Kidney epithelial cell (primary cell): ENCODE measurements at regions not wholly inside any gene's neighbourhood (a gene's known extent, or its start where the extent isn't known, plus 50 kb on each side); places are given as distances from the start of the nearest gene placed in this dataset.
A peak's percentile ranks its signal among the peaks of the same experiment; 100 is the strongest.

Source experiments
- DNase-seq: peaks from one replicate; pipeline ENCODE4 v3.0.0-alpha.2; 2010; ENCODE audit warnings: low read depth
- H3K27me3 ChIP-seq: 2 replicates; pipeline ENCODE4 v1.6.0; 2011; ENCODE audit warnings: low read length; ENCODE audit not compliant: control insufficient read depth, insufficient read depth
- H3K36me3 ChIP-seq: 2 replicates; pipeline ENCODE4 v1.5.1; 2011; ENCODE audit warnings: low read length; ENCODE audit not compliant: control insufficient read depth, insufficient read depth
- H3K4me3 ChIP-seq: 2 replicates; pipeline ENCODE4 v1.5.1; 2011; ENCODE audit warnings: low read depth, mild to moderate bottlenecking, control low read depth, low read length
- TF ChIP-seq, protein P1 (sequence below): IDR thresholded peaks from 2 replicates; pipeline ENCODE4 v1.5.1; 2011; ENCODE audit warnings: mild to moderate bottlenecking, moderate library complexity, low read length, control low read depth, inconsistent platforms; ENCODE audit not compliant: insufficient read depth, poor library complexity, severe bottlenecking

DNA sequence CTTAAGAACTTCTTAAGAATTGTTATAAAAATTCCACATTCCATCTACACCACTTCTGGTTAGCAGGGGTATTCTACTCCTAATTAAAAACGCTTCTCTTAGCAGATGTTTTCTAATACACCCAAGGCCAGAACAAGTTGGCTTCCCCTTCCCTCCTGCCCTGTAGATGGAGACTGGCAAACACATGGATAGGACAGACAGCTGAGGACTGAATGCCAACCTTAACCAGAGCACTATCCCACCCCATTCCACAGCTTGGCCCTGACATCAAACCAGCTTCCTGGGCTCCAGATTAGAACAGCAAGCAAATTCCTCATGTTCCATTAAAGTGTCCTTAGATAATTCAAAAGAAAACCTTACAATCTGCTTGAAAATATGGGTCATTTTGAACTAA lies 56.6 kb upstream of the IL6 start:
- H3K36me3 ChIP-seq: no peaks in the 10 kb centered on the region
- no peaks in the 10 kb centered on the region for H3K27me3 ChIP-seq
- H3K4me3 ChIP-seq: no peak overlapping the region
- no peak for DNase-seq
- TF ChIP-seq, protein P1, sequence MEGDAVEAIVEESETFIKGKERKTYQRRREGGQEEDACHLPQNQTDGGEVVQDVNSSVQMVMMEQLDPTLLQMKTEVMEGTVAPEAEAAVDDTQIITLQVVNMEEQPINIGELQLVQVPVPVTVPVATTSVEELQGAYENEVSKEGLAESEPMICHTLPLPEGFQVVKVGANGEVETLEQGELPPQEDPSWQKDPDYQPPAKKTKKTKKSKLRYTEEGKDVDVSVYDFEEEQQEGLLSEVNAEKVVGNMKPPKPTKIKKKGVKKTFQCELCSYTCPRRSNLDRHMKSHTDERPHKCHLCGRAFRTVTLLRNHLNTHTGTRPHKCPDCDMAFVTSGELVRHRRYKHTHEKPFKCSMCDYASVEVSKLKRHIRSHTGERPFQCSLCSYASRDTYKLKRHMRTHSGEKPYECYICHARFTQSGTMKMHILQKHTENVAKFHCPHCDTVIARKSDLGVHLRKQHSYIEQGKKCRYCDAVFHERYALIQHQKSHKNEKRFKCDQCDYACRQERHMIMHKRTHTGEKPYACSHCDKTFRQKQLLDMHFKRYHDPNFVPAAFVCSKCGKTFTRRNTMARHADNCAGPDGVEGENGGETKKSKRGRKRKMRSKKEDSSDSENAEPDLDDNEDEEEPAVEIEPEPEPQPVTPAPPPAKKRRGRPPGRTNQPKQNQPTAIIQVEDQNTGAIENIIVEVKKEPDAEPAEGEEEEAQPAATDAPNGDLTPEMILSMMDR: no peak

DNA sequence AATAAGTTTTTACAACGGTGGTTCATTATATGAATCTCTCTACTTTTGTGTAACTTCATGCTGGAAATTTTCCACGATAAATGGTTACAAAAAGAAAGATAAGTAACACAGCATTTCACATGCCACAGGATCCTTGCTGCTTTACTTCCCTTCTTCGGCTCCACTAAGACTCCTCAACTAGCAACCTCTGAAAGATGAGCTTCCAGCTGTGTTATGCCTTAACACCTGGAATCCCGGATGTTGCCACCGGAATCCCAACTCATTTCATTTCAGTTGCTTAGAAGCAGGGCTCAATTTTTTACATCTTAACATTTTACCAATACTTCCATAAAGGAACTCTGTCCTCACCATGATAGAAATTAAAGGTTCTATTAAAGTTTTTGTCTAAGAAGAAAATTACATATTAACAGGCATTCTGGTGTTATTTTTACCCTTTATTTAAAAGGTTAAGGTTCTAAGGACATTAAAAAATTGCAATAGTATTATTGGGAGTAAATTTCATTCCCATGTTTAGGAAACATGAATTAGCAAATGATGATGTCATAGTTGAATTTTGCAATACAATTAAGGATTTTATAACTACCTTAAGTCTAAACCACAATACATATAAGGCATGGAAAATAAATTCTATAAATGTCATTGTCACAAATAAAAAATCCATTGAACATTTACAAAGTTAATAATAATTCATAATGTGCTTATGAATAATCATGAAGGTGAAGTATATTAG lies 57.1 kb upstream of the IL6 start:
- H3K27me3 ChIP-seq: no peaks in the 10 kb centered on the region
- H3K36me3 ChIP-seq: no peaks in the 10 kb centered on the region
- no peak overlapping the region for H3K4me3 ChIP-seq
- no peak for DNase-seq
- TF ChIP-seq, protein P1: no peak

DNA sequence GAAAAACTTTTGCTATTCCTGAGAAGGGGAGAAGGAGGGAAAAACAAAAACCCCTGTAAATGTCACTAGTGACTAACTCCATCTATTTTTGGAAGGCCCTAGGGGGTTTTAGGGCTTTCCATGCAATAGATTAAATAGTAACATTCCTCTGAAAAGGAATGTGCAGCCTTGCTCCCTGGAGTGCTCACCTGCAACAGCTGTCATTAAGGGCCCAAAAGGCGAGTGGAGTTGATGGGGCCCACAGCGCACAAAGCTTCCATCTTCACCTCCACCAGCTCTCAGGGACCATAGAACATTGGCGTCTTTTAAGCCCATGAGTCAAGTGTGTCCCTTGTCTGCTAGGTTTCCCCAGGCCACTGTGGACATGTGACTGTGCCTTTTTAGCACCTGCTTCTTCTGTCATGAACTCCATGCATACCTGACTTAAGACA lies 58.0 kb upstream of the IL6 start:
- Histone ChIP-seq H3K4me3 (no peak overlapping the region), H3K27me3 (no peaks in the 10 kb centered on the region), H3K36me3 (no peaks in the 10 kb centered on the region)
- no peak for DNase-seq
- TF ChIP-seq, protein P1: no peak

DNA sequence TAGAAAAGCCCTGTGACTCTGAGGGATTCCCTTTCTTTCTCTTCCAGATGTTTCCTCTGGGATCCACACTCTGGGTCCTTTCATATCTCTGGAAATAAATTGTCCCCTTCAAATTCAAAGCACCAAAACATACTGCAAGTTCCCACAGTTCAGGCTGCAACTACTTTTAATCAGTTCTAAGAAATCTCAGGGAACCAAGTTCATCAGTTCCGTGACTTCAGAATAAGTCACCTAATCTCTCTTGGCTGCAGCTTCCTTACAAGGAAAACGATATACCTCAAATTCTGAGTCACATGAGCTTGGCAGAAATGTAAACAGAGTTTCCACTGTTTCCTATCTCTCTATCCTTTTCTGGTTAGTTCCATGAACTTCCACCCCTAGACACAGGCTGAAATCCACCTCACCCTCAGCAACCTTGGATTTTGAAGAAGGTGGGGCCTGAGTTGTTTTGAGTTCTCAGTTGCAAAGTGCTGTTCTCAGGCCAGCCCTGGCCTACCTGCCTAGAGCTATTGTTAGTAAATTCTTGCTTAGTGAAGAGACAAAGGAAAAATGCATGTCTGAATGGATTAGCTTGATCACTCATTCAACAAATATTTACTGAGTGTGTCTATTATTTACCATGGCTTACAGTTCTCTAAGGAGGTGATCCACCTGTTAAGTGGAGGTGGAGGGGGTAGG lies 59.3 kb upstream of the IL6 start:
- Histone ChIP-seq H3K36me3 (no peaks in the 10 kb centered on the region), H3K4me3 (no peak overlapping the region), H3K27me3 (no peaks in the 10 kb centered on the region)
- TF ChIP-seq, protein P1: no peak
- peak; percentile 55 for DNase-seq

DNA sequence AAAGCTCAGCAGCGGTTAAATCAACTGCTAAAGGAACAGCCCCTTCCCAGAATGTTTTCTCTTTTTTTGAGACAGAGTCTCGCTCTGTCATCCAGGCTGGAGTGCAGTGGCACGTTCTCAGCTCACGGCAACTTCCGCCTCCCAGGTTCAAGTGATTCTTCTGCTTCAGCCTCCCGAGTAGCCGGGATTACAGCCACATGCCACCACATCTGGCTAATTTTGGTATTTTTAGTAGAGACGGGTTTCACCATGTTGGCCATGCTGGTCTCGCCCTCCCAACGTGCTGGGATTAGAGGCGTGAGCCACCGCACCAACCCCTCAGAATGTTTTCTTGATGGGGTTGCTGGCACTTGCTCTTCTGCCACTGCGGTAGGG lies 59.8 kb upstream of the IL6 start:
- DNase-seq: no peak
- no peak overlapping the region for H3K4me3 ChIP-seq
- TF ChIP-seq, protein P1: no peak
- no peaks in the 10 kb centered on the region for H3K36me3 ChIP-seq
- no peaks in the 10 kb centered on the region for H3K27me3 ChIP-seq
